Right cardiac atrium (tissue), 5 donors: ENCODE measurements at regions not wholly inside any gene's neighbourhood (a gene's known extent, or its start where the extent isn't known, plus 50 kb on each side); places are given as distances from the start of the nearest gene placed in this dataset.
A peak's percentile ranks its signal among the peaks of the same experiment; 100 is the strongest.

ENCODE experiments used
- ATAC-seq, 2 donors: fragments of 200-7000 bp; cut with Tn5 transposase; one replicate each; pipeline versions ENCODE4 v1.8.0 to v1.9.1; 2020; ENCODE audit warnings: moderate library complexity in 2 of 2, mild to moderate bottlenecking in 1 of 2
- DNase-seq, 3 donors: peaks; one replicate each; pipeline ENCODE4 v3.0.0-alpha.2; 2020
- H3K27ac ChIP-seq: one replicate; pipeline ENCODE4 v1.5.1; 2013; ENCODE audit warnings: mild to moderate bottlenecking, low read length, control low read depth, moderate library complexity
- H3K27me3 ChIP-seq: one replicate; pipeline ENCODE4 v1.6.1; 2013; ENCODE audit not compliant: control insufficient read depth, insufficient read depth
- H3K4me1 ChIP-seq: one replicate; pipeline ENCODE4 v1.6.1; 2013; ENCODE audit warnings: low read length; ENCODE audit not compliant: control insufficient read depth, insufficient read depth
- H3K4me3 ChIP-seq: one replicate; pipeline ENCODE4 v1.5.1; 2013; ENCODE audit warnings: low read length, control low read depth
- H3K9me3 ChIP-seq: one replicate; pipeline ENCODE4 v1.6.1; 2013; ENCODE audit warnings: low read length; ENCODE audit not compliant: control insufficient read depth
- WGBS: extraction: QIAGEN DNeasy Blood & Tissue Kit; methylation state at CpG from one replicate; pipeline ENCODE4 v1.1.7; 2013; 5-methylcytosine and 5-hydroxymethylcytosine counted together
- intact Hi-C, 4 donors: fragments of 100-400 bp; cut with DNase I; formaldehyde crosslinking; loops; one replicate each; pipeline versions ENCODE4 v1.11.0 to v1.14.0; 2022 to 2023
- donor health status: healthy with polysubstance abuse.
- donor health status: DM: no; HTN: yes; CAD: no.
- donor health status: DM: no; HTN: no; CAD: no.
- donor health status: DM: no; HTN: yes; CAD: no; lungs with severe emphysema.
- donor health status: DM: yes; HTN: yes; CAD: no.

- H3K27me3 ChIP-seq: no peaks in the 10 kb centered on the region
- WGBS: 79% methylated on average over 3 of the region's 3 CpGs
- ATAC-seq (no peak), DNase-seq (no peak)
- no peaks in the 10 kb centered on the region for H3K9me3 ChIP-seq
- no peak overlapping the region for H3K4me3 ChIP-seq
- no peaks in the 10 kb centered on the region for H3K4me1 ChIP-seq
- intact Hi-C loops: no loop called here
- H3K27ac ChIP-seq: no peak overlapping the region
Observed at GRCh38 chr4:115370012-115370411, 256.6 kb upstream of the NDST4 start.

GRCh38 chr4:115366390-115366789 is 253.0 kb upstream of the NDST4 start:
- H3K4me1 ChIP-seq: no peaks in the 10 kb centered on the region
- no peak overlapping the region for H3K27ac ChIP-seq
- no peaks in the 10 kb centered on the region for H3K27me3 ChIP-seq
- no peaks in the 10 kb centered on the region for H3K9me3 ChIP-seq
- DNase-seq (peak in 2 of 3 donors; percentile 26 to 27), ATAC-seq (no peak)
- no peak overlapping the region for H3K4me3 ChIP-seq
- intact Hi-C loops: no loop called here
- 80% methylated on average over 4 of the region's 4 CpGs for WGBS

- Histone ChIP-seq H3K27me3 (no peaks in the 10 kb centered on the region), H3K9me3 (no peaks in the 10 kb centered on the region), H3K27ac (no peak overlapping the region), H3K4me3 (no peak overlapping the region), H3K4me1 (no peaks in the 10 kb centered on the region)
- ATAC-seq (no peak), DNase-seq (no peak)
- 64% methylated on average over 3 of the region's 3 CpGs for WGBS
- intact Hi-C loops: no loop called here
Observed at GRCh38 chr4:115365185-115365584, 251.8 kb upstream of the NDST4 start.

- no peak overlapping the region for H3K27ac ChIP-seq
- no peak overlapping the region for H3K4me3 ChIP-seq
- H3K9me3 ChIP-seq: no peaks in the 10 kb centered on the region
- H3K27me3 ChIP-seq: no peaks in the 10 kb centered on the region
- ATAC-seq (no peak), DNase-seq (no peak)
- intact Hi-C loops: no loop called here
- H3K4me1 ChIP-seq: no peaks in the 10 kb centered on the region
Observed at GRCh38 chr4:115361781-115362180, 248.4 kb upstream of the NDST4 start.

GRCh38 chr4:115360431-115360830 is 247.0 kb upstream of the NDST4 start:
- ATAC-seq (no peak), DNase-seq (no peak)
- Histone ChIP-seq H3K4me1 (no peaks in the 10 kb centered on the region), H3K4me3 (no peak overlapping the region), H3K27me3 (no peaks in the 10 kb centered on the region), H3K27ac (no peak overlapping the region), H3K9me3 (no peaks in the 10 kb centered on the region)
- intact Hi-C loops: no loop called here
- WGBS: 63% methylated on average over 2 of the region's 2 CpGs

- intact Hi-C loops: no loop called here
- DNase-seq (no peak), ATAC-seq (no peak)
- Histone ChIP-seq H3K9me3 (no peaks in the 10 kb centered on the region), H3K4me1 (no peaks in the 10 kb centered on the region), H3K4me3 (no peak overlapping the region), H3K27ac (no peak overlapping the region), H3K27me3 (no peaks in the 10 kb centered on the region)
Observed at GRCh38 chr4:115357776-115358175, 244.4 kb upstream of the NDST4 start.

GRCh38 chr4:115356176-115356575 is 242.8 kb upstream of the NDST4 start:
- ATAC-seq: no peak
- no peak overlapping the region for H3K4me3 ChIP-seq
- H3K9me3 ChIP-seq: no peaks in the 10 kb centered on the region
- H3K4me1 ChIP-seq: no peaks in the 10 kb centered on the region
- intact Hi-C loops: no loop called here
- 85% methylated on average over 5 of the region's 5 CpGs for WGBS
- H3K27me3 ChIP-seq: no peaks in the 10 kb centered on the region
- no peak for DNase-seq
- H3K27ac ChIP-seq: no peak overlapping the region

- WGBS: 88% methylated on average over 3 of the region's 3 CpGs
- no peak for ATAC-seq
- no peaks in the 10 kb centered on the region for H3K4me1 ChIP-seq
- DNase-seq: no peak
- no peak overlapping the region for H3K4me3 ChIP-seq
- H3K27ac ChIP-seq: no peak overlapping the region
- intact Hi-C loops: no loop called here
- no peaks in the 10 kb centered on the region for H3K27me3 ChIP-seq
- H3K9me3 ChIP-seq: no peaks in the 10 kb centered on the region
Observed at GRCh38 chr4:115355329-115355728, 241.9 kb upstream of the NDST4 start.

- Histone ChIP-seq H3K4me3 (no peak overlapping the region), H3K27me3 (no peaks in the 10 kb centered on the region), H3K27ac (no peak overlapping the region), H3K4me1 (no peaks in the 10 kb centered on the region), H3K9me3 (no peaks in the 10 kb centered on the region)
- intact Hi-C loops: no loop called here
- ATAC-seq (no peak), DNase-seq (no peak)
- 90% methylated on average over 1 of the region's 1 CpG for WGBS
Observed at GRCh38 chr4:115353370-115353769, 239.9 kb upstream of the NDST4 start.

- Histone ChIP-seq H3K4me1 (no peaks in the 10 kb centered on the region), H3K27me3 (no peaks in the 10 kb centered on the region), H3K9me3 (no peaks in the 10 kb centered on the region), H3K4me3 (no peak overlapping the region), H3K27ac (no peak overlapping the region)
- ATAC-seq: no peak
- intact Hi-C loops: no loop called here
- DNase-seq: no peak
Observed at GRCh38 chr4:115343171-115343570, 229.8 kb upstream of the NDST4 start.

GRCh38 chr4:115334736-115335411 is 221.5 kb upstream of the NDST4 start:
- ATAC-seq (no peak), DNase-seq (no peak)
- Histone ChIP-seq H3K27me3 (no peaks in the 10 kb centered on the region), H3K4me1 (no peaks in the 10 kb centered on the region), H3K27ac (no peak overlapping the region), H3K9me3 (no peaks in the 10 kb centered on the region), H3K4me3 (no peak overlapping the region)
- 84% methylated on average over 4 of the region's 4 CpGs for WGBS
- intact Hi-C loops: no loop called here

GRCh38 chr4:115332078-115332477 is 218.7 kb upstream of the NDST4 start:
- no peaks in the 10 kb centered on the region for H3K4me1 ChIP-seq
- H3K9me3 ChIP-seq: no peaks in the 10 kb centered on the region
- DNase-seq (no peak), ATAC-seq (no peak)
- no peak overlapping the region for H3K4me3 ChIP-seq
- 65% methylated on average over 1 of the region's 1 CpG for WGBS
- no peaks in the 10 kb centered on the region for H3K27me3 ChIP-seq
- intact Hi-C loops: no loop called here
- no peak overlapping the region for H3K27ac ChIP-seq
